K562 (cell line): ENCODE measurements at regions not wholly inside any gene's neighbourhood (a gene's known extent, or its start where the extent isn't known, plus 50 kb on each side); places are given as distances from the start of the nearest gene placed in this dataset.

Experiments used
- ATAC-seq: fragments of 200-7000 bp; cut with Tn5 transposase; 3 replicates; pipeline ENCODE4 v1.9.1; 2020; ENCODE audit warnings: moderate library complexity
- BruUV-seq: library from RNA; stranded (reverse); fragments of 400-500 nt; replicated peaks from 2 replicates; lab custom pipeline; 2021; lab: Mats Ljungman, UMichigan
- CTCF ChIA-PET: fragments of 300-600 bp; formaldehyde crosslinking; extraction: SDS; loops from one replicate; lab custom pipeline; 2021; ENCODE audit warnings: low intra/inter-chr PET ratio; lab: Yijun Ruan, JAX
- POLR2A ChIA-PET: fragments of 300-600, 350-650 bp; sonication (Branson Sonifier 250); formaldehyde crosslinking; extraction: SDS; loops from one replicate; lab custom pipeline; 2021; ENCODE audit warnings: antibody characterized with exemption, inconsistent platforms; lab: Yijun Ruan, JAX
- DNase-seq, 4 experiments: peaks; one replicate each; pipeline versions ENCODE4 v3.0.0 to v3.0.0-alpha.2; 2011 to 2018; ENCODE audit warnings: low spot score in 3 of 4, mixed read lengths in 3 of 4; ENCODE audit errors: extremely low read depth in 1 of 4
- FAIRE-seq: peaks from 2 replicates; lab custom pipeline; 2011; peaks lifted over from hg19 to GRCh38; lab: Jason Lieb, UNC
- H2AFZ ChIP-seq: 2 replicates; pipeline ENCODE4 v1.6.0; 2011; ENCODE audit warnings: low read depth, low read length, control low read depth, inconsistent platforms
- H3K27ac ChIP-seq: fragments of 200-600 bp; 3 replicates; pipeline ENCODE4 v1.8.0; 2011; ENCODE audit warnings: low read depth, mild to moderate bottlenecking, control low read depth, inconsistent platforms, low read length, moderate library complexity, mixed read lengths; ENCODE audit errors: extremely low read depth
- H3K27me3 ChIP-seq, 2 experiments: fragments of 300-600 bp in 1 of 2; 2 replicates in 1 of 2; 3 replicates in 1 of 2; pipeline versions ENCODE4 v1.6.0 to v1.8.0; 2011; ENCODE audit warnings: inconsistent platforms in 2 of 2, low read length in 2 of 2, mild to moderate bottlenecking in 1 of 2, mixed read lengths in 1 of 2, moderate library complexity in 1 of 2; ENCODE audit not compliant: control insufficient read depth in 2 of 2, insufficient read depth in 2 of 2
- H3K36me3 ChIP-seq: fragments of 300-600 bp; 3 replicates; pipeline ENCODE4 v1.8.0; 2011; ENCODE audit warnings: mild to moderate bottlenecking, low read length, inconsistent platforms; ENCODE audit not compliant: control insufficient read depth, insufficient read depth
- H3K4me1 ChIP-seq, 2 experiments: fragments of 200-600 bp in 1 of 2; replicated peaks in 1 of 2; 2 replicates in 1 of 2; 3 replicates in 1 of 2; pipeline versions ENCODE4 v1.5.1 to v1.8.0; 2011; ENCODE audit warnings: inconsistent platforms in 2 of 2, low read length in 2 of 2, mild to moderate bottlenecking in 1 of 2, mixed read lengths in 1 of 2, moderate library complexity in 1 of 2; ENCODE audit not compliant: control insufficient read depth in 2 of 2, insufficient read depth in 2 of 2
- H3K4me2 ChIP-seq: 2 replicates; pipeline ENCODE4 v1.6.1; 2011; ENCODE audit warnings: low read length, control low read depth, inconsistent platforms, mixed read lengths; ENCODE audit not compliant: insufficient read depth
- H3K4me3 ChIP-seq: fragments of 200-600 bp; sonication (generic), shearing (Covaris generic); 2 replicates; pipeline ENCODE4 v1.5.1; 2016; ENCODE audit warnings: control low read depth, inconsistent platforms
- H3K79me2 ChIP-seq: fragments of 200-600 bp; 3 replicates; pipeline ENCODE4 v1.8.0; 2011; ENCODE audit warnings: low read length, inconsistent platforms; ENCODE audit not compliant: control insufficient read depth, insufficient read depth
- H3K9ac ChIP-seq, 2 experiments: 2 replicates each; pipeline versions ENCODE4 v1.6.0 to v1.6.1; 2011; ENCODE audit warnings: low read depth in 2 of 2, low read length in 2 of 2, control low read depth in 1 of 2, inconsistent platforms in 1 of 2, mild to moderate bottlenecking in 1 of 2, mixed read lengths in 1 of 2; ENCODE audit not compliant: insufficient read depth in 1 of 2
- H3K9me1 ChIP-seq: one replicate; pipeline ENCODE4 v1.6.0; 2011; ENCODE audit warnings: inconsistent platforms, mild to moderate bottlenecking, low read length, moderate library complexity; ENCODE audit not compliant: control insufficient read depth, insufficient read depth
- H3K9me3 ChIP-seq: replicated peaks from 2 replicates; pipeline ENCODE4 v1.5.1; 2011; ENCODE audit warnings: low read depth, low read length, inconsistent platforms; ENCODE audit not compliant: control insufficient read depth, insufficient read depth
- H4K20me1 ChIP-seq: replicated peaks from 2 replicates; pipeline ENCODE4 v1.6.1; 2011; ENCODE audit warnings: low read length, inconsistent platforms, mixed read lengths; ENCODE audit not compliant: control insufficient read depth, insufficient read depth
- MAFK ChIP-seq: IDR thresholded peaks from 2 replicates; pipeline ENCODE4 v1.6.1; 2011; ENCODE audit warnings: low read length, improper control_type of control experiment
- NR2C1 ChIP-seq, 2 experiments: fragments of 450-650 bp; IDR thresholded peaks; 2 replicates each; pipeline ENCODE4 v1.6.1; 2017; ENCODE audit warnings: mild to moderate bottlenecking in 2 of 2, antibody characterized with exemption in 1 of 2, inconsistent platforms in 1 of 2, missing compliant biosample characterization in 1 of 2, missing genetic modification characterization in 1 of 2
- RFX1 ChIP-seq: fragments of 450-650 bp; IDR thresholded peaks from 2 replicates; pipeline ENCODE4 v1.6.1; 2016; ENCODE audit warnings: mild to moderate bottlenecking, moderate library complexity
- WGBS: fragments of 100-300 bp; shearing (Covaris generic); methylation state at CpG from one replicate; pipeline ENCODE4 v1.1.6; 2016; ENCODE audit warnings: low coverage, mixed read lengths; ENCODE audit not compliant: insufficient coverage; ENCODE audit errors: missing lambda C conversion rate; 5-methylcytosine and 5-hydroxymethylcytosine counted together
- in situ Hi-C: fragments of 300-500 bp; cut with MboI; formaldehyde crosslinking; loops from 4 replicates; pipeline ENCODE4 v1.15.0; 2018; ENCODE audit warnings: inconsistent platforms, mixed read lengths
- intact Hi-C: fragments of 100-400 bp; cut with micrococcal nuclease; formaldehyde crosslinking; loops from 2 replicates; pipeline ENCODE4 v1.14.2; 2022
- TF ChIP-seq, protein P1 (sequence below): sonication (generic); formaldehyde crosslinking; IDR thresholded peaks from 2 replicates; pipeline ENCODE4 v1.8.0; 2023; ENCODE audit warnings: mild to moderate bottlenecking, missing genetic modification reagents
- TF ChIP-seq, protein P2 (sequence below), 2 experiments: fragments of 450-650 bp; IDR thresholded peaks; 2 replicates each; pipeline ENCODE4 v1.6.1; 2016

DNA sequence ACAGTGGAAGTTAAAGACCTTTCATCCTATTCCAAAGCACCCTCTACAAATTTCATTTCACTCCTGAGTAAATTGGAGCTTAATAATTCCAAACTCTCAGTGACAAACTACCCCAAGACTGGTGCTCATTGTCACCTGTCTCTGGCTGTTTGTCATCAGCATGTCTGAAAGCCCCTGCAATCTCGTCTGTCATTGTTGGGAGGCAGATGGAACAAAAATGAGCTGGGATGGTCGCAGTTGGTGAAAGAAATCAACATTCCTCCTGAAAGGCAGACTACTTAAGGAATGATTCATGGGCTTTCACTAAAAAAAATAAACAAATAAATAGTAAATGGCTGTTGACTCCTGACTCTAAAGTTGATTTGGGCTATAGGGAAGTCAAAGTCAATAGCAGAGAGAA is 69.7 kb upstream of the PALS2 start:
- TF ChIP-seq MAFK (no peak), NR2C1 (IDR thresholded peaks at IDR 0.05) (no peak), NR2C1 (tag; IDR thresholded peaks at IDR 0.05) (no peak), RFX1 (no peak)
- TF ChIP-seq, protein P1, sequence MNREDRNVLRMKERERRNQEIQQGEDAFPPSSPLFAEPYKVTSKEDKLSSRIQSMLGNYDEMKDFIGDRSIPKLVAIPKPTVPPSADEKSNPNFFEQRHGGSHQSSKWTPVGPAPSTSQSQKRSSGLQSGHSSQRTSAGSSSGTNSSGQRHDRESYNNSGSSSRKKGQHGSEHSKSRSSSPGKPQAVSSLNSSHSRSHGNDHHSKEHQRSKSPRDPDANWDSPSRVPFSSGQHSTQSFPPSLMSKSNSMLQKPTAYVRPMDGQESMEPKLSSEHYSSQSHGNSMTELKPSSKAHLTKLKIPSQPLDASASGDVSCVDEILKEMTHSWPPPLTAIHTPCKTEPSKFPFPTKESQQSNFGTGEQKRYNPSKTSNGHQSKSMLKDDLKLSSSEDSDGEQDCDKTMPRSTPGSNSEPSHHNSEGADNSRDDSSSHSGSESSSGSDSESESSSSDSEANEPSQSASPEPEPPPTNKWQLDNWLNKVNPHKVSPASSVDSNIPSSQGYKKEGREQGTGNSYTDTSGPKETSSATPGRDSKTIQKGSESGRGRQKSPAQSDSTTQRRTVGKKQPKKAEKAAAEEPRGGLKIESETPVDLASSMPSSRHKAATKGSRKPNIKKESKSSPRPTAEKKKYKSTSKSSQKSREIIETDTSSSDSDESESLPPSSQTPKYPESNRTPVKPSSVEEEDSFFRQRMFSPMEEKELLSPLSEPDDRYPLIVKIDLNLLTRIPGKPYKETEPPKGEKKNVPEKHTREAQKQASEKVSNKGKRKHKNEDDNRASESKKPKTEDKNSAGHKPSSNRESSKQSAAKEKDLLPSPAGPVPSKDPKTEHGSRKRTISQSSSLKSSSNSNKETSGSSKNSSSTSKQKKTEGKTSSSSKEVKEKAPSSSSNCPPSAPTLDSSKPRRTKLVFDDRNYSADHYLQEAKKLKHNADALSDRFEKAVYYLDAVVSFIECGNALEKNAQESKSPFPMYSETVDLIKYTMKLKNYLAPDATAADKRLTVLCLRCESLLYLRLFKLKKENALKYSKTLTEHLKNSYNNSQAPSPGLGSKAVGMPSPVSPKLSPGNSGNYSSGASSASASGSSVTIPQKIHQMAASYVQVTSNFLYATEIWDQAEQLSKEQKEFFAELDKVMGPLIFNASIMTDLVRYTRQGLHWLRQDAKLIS (CRISPR knock-in tag), result no peak
- TF ChIP-seq, protein P2, sequence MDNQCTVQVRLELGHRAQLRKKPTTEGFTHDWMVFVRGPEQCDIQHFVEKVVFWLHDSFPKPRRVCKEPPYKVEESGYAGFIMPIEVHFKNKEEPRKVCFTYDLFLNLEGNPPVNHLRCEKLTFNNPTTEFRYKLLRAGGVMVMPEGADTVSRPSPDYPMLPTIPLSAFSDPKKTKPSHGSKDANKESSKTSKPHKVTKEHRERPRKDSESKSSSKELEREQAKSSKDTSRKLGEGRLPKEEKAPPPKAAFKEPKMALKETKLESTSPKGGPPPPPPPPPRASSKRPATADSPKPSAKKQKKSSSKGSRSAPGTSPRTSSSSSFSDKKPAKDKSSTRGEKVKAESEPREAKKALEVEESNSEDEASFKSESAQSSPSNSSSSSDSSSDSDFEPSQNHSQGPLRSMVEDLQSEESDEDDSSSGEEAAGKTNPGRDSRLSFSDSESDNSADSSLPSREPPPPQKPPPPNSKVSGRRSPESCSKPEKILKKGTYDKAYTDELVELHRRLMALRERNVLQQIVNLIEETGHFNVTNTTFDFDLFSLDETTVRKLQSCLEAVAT (IDR thresholded peaks at IDR 0.05), result no peak
- Histone ChIP-seq H3K4me3 (no peak overlapping the region), H3K27me3 (peaks cover 8 to 20% of the 10 kb centered on the region in 2 experiments; a peak in 4 of 5 replicates), H3K79me2 (no peaks in the 10 kb centered on the region), H3K9me1 (no peaks in the 10 kb centered on the region), H3K27ac (no peak overlapping the region), H2AFZ (no peak overlapping the region), H3K36me3 (no peaks in the 10 kb centered on the region), H3K4me1 (no peaks in the 10 kb centered on the region), H3K9ac (no peak overlapping the region), H3K9me3 (no peaks in the 10 kb centered on the region), H4K20me1 (no peaks in the 10 kb centered on the region), H3K4me2 (no peak overlapping the region)
- DNase-seq (no peak), FAIRE-seq (no peak), ATAC-seq (no peak)
- no TSS peak for BruUV-seq
- ChIA-PET CTCF (no interaction called here), POLR2A (interaction anchor here (0.6 to 0.9 kb wide), 5 partner anchors 10 to 97 kb away, joined by 3 read pairs; no protein-coding TSS in a partner anchor)
- WGBS, result 0% methylated on average over 2 of the region's 2 CpGs
- in situ Hi-C loops, result no loop called here
- intact Hi-C loops, result no loop called here
